OCI-LY1 (cell line): ENCODE measurements at regions not wholly inside any gene's neighbourhood (a gene's known extent, or its start where the extent isn't known, plus 50 kb on each side); places are given as distances from the start of the nearest gene placed in this dataset.

Source experiments
- EZH2 ChIP-seq: fragments of 200-600 bp; sonication (generic), shearing (Covaris generic); IDR thresholded peaks from 2 replicates; pipeline ENCODE4 v1.8.0; 2017; ENCODE audit warnings: borderline replicate concordance, mixed run types, mild to moderate bottlenecking, antibody characterized with exemption, low read length, moderate library complexity, mixed read lengths
- TF ChIP-seq, protein P1 (sequence below): fragments of 200-600 bp; sonication (generic), shearing (Covaris generic); IDR thresholded peaks from 2 replicates; pipeline ENCODE4 v1.5.1; 2017; ENCODE audit warnings: mild to moderate bottlenecking, antibody characterized with exemption, low read length, moderate library complexity, mixed read lengths

DNA sequence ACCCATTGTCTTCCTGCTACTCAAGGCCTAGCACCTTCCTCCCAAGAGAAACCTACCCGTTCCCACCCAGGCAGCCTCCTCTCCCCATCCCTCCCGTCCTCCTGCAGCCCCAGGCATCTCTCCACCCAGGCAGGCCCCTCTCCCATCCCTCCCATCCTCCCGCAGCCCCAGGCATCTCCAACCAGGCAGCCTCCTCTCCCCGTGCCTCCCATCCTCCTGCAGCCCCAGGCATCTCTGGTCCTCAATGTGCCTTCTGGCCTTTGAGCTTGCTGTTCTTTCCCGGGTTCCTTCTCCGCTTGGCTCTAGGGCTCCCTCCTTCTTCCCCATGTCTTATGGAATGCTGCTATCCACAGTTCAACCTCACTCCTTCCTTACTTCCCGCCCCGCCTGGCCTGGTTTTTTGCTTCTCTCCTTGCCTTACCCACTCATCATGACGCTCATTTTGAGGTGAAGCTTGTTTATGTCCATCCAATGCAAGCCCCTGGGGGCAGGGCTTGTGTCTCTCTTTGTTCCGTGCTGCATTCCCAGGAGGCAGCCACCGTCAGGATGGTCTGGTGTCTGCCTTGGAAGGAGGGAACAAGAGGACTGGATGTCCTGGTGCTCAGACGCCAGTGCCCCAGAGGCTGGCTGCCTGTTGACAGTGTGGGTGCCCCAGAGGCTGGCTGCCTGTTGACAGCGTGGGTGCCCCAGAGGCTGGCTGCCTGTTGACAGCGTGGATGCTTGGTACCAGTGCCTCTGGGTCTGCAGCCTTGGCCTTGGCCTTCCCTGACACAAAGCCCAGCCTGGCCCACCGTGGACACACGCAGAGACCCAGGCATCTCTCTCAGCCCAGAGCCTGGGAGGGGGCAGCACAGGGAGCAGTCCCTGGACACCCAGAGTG, 815.7 kb downstream of the BRD1 start:
- TF ChIP-seq, protein P1, sequence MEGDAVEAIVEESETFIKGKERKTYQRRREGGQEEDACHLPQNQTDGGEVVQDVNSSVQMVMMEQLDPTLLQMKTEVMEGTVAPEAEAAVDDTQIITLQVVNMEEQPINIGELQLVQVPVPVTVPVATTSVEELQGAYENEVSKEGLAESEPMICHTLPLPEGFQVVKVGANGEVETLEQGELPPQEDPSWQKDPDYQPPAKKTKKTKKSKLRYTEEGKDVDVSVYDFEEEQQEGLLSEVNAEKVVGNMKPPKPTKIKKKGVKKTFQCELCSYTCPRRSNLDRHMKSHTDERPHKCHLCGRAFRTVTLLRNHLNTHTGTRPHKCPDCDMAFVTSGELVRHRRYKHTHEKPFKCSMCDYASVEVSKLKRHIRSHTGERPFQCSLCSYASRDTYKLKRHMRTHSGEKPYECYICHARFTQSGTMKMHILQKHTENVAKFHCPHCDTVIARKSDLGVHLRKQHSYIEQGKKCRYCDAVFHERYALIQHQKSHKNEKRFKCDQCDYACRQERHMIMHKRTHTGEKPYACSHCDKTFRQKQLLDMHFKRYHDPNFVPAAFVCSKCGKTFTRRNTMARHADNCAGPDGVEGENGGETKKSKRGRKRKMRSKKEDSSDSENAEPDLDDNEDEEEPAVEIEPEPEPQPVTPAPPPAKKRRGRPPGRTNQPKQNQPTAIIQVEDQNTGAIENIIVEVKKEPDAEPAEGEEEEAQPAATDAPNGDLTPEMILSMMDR, result no peak
- no peak for TF ChIP-seq EZH2
